Spinal cord (tissue), 9 donors: ENCODE measurements at regions not wholly inside any gene's neighbourhood (a gene's known extent, or its start where the extent isn't known, plus 50 kb on each side); places are given as distances from the start of the nearest gene placed in this dataset.
"Not testable (repeated sequence)": the region's sequence is repeated elsewhere in the genome, so short reads cannot be mapped to it uniquely, and the experiment has no call there.

Experiments used
- DNase-seq, 6 donors: peaks; one replicate each; pipeline versions ENCODE4 v3.0.0 to v3.0.0-alpha.2; 2013 to 2015; ENCODE audit warnings: low spot score in 6 of 6, low read depth in 4 of 6
- H3K27ac ChIP-seq: one replicate; pipeline ENCODE4 v1.5.1; 2013; ENCODE audit warnings: low read depth, low read length, control low read depth
- H3K27me3 ChIP-seq: one replicate; pipeline ENCODE4 v1.6.1; 2013; ENCODE audit warnings: low read length; ENCODE audit not compliant: control insufficient read depth, insufficient read depth
- H3K36me3 ChIP-seq: one replicate; pipeline ENCODE4 v1.6.1; 2013; ENCODE audit warnings: low read length; ENCODE audit not compliant: control insufficient read depth, insufficient read depth
- H3K4me1 ChIP-seq: one replicate; pipeline ENCODE4 v1.6.1; 2013; ENCODE audit warnings: low read length; ENCODE audit not compliant: control insufficient read depth, insufficient read depth
- H3K4me3 ChIP-seq: one replicate; pipeline ENCODE4 v1.5.1; 2013; ENCODE audit warnings: low read depth, low read length, control low read depth
- H3K9me3 ChIP-seq: one replicate; pipeline ENCODE4 v1.6.1; 2013; ENCODE audit warnings: low read length; ENCODE audit not compliant: control insufficient read depth, insufficient read depth
- WGBS: methylation state at CpG from one replicate; pipeline ENCODE4 v1.1.5; 2013; ENCODE audit warnings: missing lambda C conversion rate; ENCODE audit not compliant: insufficient coverage; 5-methylcytosine and 5-hydroxymethylcytosine counted together
- donor health status: healthy.

DNA sequence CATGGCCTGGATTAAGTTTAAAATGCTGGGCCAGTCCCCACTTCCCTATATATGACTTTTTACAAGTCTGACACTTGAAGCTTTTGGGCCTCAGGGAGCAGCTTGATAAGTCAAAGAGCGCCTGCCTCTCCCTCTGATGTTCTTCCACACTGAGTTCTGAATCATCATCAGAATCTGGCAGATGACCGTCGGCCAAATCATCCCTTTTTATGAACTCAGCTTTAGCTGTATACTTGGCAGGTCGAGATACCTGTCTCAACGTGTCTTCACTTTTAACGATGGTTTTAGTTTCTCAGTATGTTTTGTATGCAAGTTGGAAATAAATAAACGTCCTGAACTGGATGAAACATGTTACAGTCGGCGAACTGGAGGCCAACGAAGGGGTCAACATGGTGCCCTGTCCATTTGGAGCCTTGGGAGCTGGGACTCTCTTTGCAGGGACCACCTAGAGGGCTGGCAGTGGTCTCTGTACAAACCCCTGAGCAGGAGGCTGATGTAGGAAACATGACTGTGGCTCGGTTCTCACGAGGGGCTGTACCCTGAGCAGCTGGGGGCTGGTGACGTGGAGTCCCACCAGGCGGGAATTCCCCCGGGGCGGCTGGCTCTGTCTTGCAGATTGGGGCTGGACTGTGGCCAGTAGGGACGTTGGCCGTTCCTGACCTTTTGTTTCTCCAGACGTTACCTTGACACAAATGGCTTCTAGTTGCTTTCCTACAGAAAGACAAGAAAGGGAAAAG, 192.2 kb upstream of the PRKX start:
- H3K27ac ChIP-seq = not testable (repeated sequence)

GRCh38 chrX:3902222-3902621, 188.8 kb upstream of the PRKX start:
- H3K27me3 ChIP-seq, H3K36me3 ChIP-seq, H3K9me3 ChIP-seq, DNase-seq, H3K4me1 ChIP-seq, H3K27ac ChIP-seq, H3K4me3 ChIP-seq: not testable (repeated sequence)
- no CpG with 5 or more reads among the region's 11 CpGs for WGBS

More for the DNA sequence above, 192.2 kb upstream of the PRKX start:
- H3K36me3 ChIP-seq, H3K27me3 ChIP-seq, H3K4me3 ChIP-seq, H3K4me1 ChIP-seq, DNase-seq, H3K9me3 ChIP-seq: not testable (repeated sequence)
- no CpG with 5 or more reads among the region's 19 CpGs for WGBS

DNA sequence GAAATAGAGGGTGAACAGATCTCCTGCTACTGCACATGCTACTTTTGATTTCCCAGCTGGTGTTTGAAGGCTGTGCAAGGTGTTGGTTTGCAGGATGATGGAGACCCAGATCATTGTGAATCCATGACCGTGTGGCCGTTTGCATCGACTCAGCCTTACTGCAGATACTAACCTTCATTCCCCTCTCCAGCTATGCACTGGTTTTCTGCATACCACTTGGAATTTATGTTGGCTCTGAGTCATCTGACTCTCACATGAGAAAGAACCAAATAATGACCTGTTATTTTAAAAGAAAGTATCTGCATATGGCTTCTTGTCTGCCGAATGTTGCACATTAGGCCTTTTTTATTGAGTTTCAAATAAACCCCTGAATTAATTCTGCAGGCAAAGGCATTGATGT, 183.3 kb upstream of the PRKX start:
- H3K27me3 ChIP-seq, H3K9me3 ChIP-seq, DNase-seq, H3K4me1 ChIP-seq, H3K4me3 ChIP-seq, H3K36me3 ChIP-seq, H3K27ac ChIP-seq: not testable (repeated sequence)
- no CpG with 5 or more reads among the region's 4 CpGs for WGBS

GRCh38 chrX:3882553-3882920, 169.1 kb upstream of the PRKX start:
- H3K4me3 ChIP-seq, DNase-seq, H3K27ac ChIP-seq, H3K4me1 ChIP-seq, H3K9me3 ChIP-seq, H3K27me3 ChIP-seq, H3K36me3 ChIP-seq: not testable (repeated sequence)
- no CpG with 5 or more reads among the region's 5 CpGs for WGBS

- H3K4me3 ChIP-seq, H3K9me3 ChIP-seq, H3K27ac ChIP-seq, H3K27me3 ChIP-seq, DNase-seq, H3K36me3 ChIP-seq, H3K4me1 ChIP-seq: not testable (repeated sequence)
- no CpG with 5 or more reads among the region's 91 CpGs for WGBS
These were observed 168.6 kb upstream of the PRKX start for GRCh38 chrX:3881898-3882552.

DNA sequence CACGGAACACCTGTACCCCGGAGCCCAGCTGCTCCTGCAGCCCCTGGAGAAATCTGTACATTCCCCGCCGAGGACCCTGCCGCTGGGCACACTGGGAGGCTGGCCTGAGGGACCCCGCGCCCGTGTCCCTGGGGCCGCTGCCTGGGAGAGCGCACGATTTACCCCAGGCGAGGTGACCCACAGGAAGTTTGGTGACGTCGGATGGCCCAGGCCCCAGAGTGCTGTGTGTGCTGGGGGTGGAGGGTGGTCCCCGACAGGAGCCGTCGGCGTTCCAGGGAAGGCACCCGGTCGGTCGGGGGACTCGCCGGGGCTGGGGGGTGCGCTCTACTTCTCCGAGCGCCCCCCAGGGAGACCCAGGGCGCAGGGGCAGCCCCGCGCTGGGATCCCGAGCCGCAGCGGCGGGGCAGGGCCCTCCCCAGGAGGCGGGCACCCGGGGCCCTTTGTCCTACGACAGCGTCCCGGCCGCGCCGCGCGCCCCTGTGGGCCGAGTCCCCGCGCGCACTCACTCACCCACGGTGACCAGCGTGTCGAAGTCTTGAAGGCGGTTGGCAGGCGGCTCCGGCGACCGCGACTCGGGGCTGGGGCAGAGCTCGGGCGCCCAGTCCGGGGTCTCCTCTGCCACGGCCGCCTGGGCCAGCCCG, 167.9 kb upstream of the PRKX start:
- not testable (repeated sequence) for H3K27ac ChIP-seq, H3K36me3 ChIP-seq, DNase-seq, H3K4me1 ChIP-seq, H3K27me3 ChIP-seq, H3K4me3 ChIP-seq, H3K9me3 ChIP-seq
- no CpG with 5 or more reads among the region's 63 CpGs for WGBS

DNA sequence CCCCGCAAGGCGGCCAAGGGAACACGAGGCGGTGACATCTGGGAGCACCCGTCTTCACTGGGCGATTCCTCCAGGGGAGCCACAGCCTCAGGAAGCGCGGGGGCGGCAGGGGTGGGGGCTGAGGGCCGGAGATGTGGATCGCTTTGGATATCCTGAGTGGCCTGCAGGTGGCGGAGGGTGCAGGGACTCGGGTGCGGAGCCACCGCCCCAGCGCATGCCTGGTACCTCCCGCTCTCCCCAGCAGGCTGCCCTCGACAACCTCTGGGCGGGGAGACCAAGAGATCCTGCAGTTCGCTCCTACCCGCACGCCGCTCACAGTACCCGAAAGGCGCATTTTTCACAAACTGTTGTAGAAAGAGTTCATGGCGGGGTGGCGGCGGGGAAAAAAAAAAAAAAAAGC, 162.9 kb upstream of the PRKX start:
- not testable (repeated sequence) for H3K36me3 ChIP-seq

DNA sequence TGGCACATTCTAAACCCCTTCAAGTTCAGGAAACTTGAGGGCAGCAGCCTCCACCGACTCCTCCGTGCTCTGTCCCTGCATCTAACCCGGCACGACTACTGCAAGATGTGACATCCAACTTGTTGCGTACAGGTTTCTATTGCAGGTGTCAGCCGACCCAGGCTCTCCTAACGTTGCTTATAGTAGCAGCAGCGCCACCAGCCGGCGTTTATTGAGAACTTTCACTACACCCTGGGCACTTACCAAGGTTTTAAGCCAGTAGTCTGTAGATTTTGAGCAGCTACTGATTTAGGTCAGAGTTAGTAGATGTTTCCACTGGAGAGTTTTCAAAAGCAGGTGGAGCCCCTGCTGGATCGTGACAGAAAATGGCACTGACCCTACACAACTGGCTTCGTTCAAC, 162.2 kb upstream of the PRKX start:
- not testable (repeated sequence) for H3K4me1 ChIP-seq, H3K4me3 ChIP-seq, DNase-seq, H3K36me3 ChIP-seq, H3K9me3 ChIP-seq, H3K27ac ChIP-seq, H3K27me3 ChIP-seq
- WGBS = no CpG with 5 or more reads among the region's 12 CpGs

More for the DNA sequence above, 162.9 kb upstream of the PRKX start:
- DNase-seq, H3K27me3 ChIP-seq, H3K4me3 ChIP-seq, H3K9me3 ChIP-seq, H3K4me1 ChIP-seq, H3K27ac ChIP-seq: not testable (repeated sequence)
- WGBS = no CpG with 5 or more reads among the region's 28 CpGs

DNA sequence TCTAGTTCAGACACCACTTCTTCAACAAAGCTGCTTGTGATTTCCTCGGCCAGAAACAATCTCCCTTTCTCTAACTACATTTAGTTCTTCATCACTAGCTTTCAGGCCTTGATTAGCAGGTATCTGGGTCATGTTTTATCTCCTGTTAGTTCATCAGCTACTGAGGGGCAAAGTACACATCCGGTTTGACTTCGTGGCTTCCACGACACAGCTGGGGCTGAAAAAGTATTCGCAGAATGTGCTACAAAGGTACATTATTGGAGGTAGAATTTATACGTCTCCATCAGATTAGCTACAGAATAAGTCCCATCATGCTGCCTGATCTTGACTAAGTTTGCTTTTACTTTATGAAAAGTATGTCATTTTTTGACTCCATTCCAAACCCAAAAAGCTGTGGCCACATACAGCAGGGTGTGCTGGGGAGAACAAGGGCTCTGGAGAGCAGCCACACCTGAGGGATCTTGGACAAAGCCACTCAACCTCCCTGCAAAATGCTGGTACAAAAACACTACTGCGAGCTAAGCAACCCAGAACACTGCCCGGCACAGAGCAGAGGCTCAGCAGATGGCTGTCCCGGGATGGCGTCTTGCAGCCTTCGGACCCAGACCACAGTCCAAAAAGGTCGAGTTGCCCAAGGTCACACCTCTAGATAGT, 158.9 kb upstream of the PRKX start:
- H3K4me3 ChIP-seq, H3K9me3 ChIP-seq, H3K36me3 ChIP-seq, H3K27me3 ChIP-seq, DNase-seq, H3K27ac ChIP-seq, H3K4me1 ChIP-seq: not testable (repeated sequence)
- no CpG with 5 or more reads among the region's 12 CpGs for WGBS
